A673 (cell line): ENCODE measurements at regions not wholly inside any gene's neighbourhood (a gene's known extent, or its start where the extent isn't known, plus 50 kb on each side); places are given as distances from the start of the nearest gene placed in this dataset.

ENCODE experiments used
- BruUV-seq: library from RNA; stranded (reverse); fragments of 400-500 nt; replicated peaks from 2 replicates; lab custom pipeline; 2021; lab: Mats Ljungman, UMichigan
- CTCF ChIA-PET: fragments of 300-600 bp; sonication (Branson Sonifier 250); formaldehyde crosslinking; loops from one replicate; lab custom pipeline; 2022; ENCODE audit warnings: antibody characterized with exemption; lab: Charles Lee
- POLR2A ChIA-PET: fragments of 300-600 bp; sonication (Branson Sonifier 250); formaldehyde crosslinking; loops from one replicate; lab custom pipeline; 2022; ENCODE audit warnings: antibody characterized with exemption; ENCODE audit not compliant: low non-redundant PET; lab: Charles Lee
- DNase-seq: peaks from one replicate; pipeline ENCODE4 v3.0.0-alpha.2; 2015; ENCODE audit warnings: low spot score
- H3K27ac ChIP-seq: fragments of 200-600 bp; sonication (generic); 2 replicates; pipeline ENCODE4 v1.5.1; 2016; ENCODE audit warnings: mixed run types, low read depth, mild to moderate bottlenecking, mixed read lengths, antibody characterized with exemption, low read length; ENCODE audit not compliant: poor library complexity, severe bottlenecking
- H3K27me3 ChIP-seq: fragments of 200-600 bp; sonication (generic); replicated peaks from 2 replicates; pipeline ENCODE4 v1.6.1; 2017; ENCODE audit warnings: mixed run types, low read depth, mild to moderate bottlenecking, mixed read lengths, antibody characterized with exemption, low read length; ENCODE audit not compliant: insufficient read depth, poor library complexity
- H3K36me3 ChIP-seq: fragments of 200-600 bp; sonication (generic); 2 replicates; pipeline ENCODE4 v1.6.1; 2016; ENCODE audit warnings: mixed run types, mild to moderate bottlenecking, mixed read lengths, antibody characterized with exemption, low read length; ENCODE audit not compliant: insufficient read depth, poor library complexity, severe bottlenecking
- H3K4me1 ChIP-seq: fragments of 200-600 bp; sonication (generic); 2 replicates; pipeline ENCODE4 v1.6.1; 2017; ENCODE audit warnings: mixed run types, mild to moderate bottlenecking, mixed read lengths, antibody characterized with exemption, low read length; ENCODE audit not compliant: insufficient read depth, poor library complexity, severe bottlenecking
- H3K4me3 ChIP-seq: fragments of 200-600 bp; sonication (generic); 2 replicates; pipeline ENCODE4 v1.5.1; 2016; ENCODE audit warnings: low read depth, mixed run types, mild to moderate bottlenecking, mixed read lengths, low read length; ENCODE audit not compliant: poor library complexity, severe bottlenecking
- H3K9me3 ChIP-seq: fragments of 200-600 bp; sonication (generic); 2 replicates; pipeline ENCODE4 v1.6.1; 2016; ENCODE audit warnings: mixed run types, low read depth, mild to moderate bottlenecking, mixed read lengths, antibody characterized with exemption, low read length; ENCODE audit not compliant: poor library complexity, severe bottlenecking
- CTCF ChIP-seq: fragments of 300-800, 200-600 bp; sonication (generic); conservative IDR thresholded peaks from 2 replicates; pipeline ENCODE4 v1.5.1; 2017; ENCODE audit warnings: low read depth, mild to moderate bottlenecking, antibody characterized with exemption, low read length, moderate library complexity, mixed read lengths
- EZH2 ChIP-seq: fragments of 200-600 bp; sonication (generic); IDR thresholded peaks from 2 replicates; pipeline ENCODE4 v1.6.1; 2017; ENCODE audit warnings: borderline replicate concordance, low read depth, mild to moderate bottlenecking, mixed read lengths, antibody characterized with exemption, low read length; ENCODE audit not compliant: poor library complexity, severe bottlenecking
- intact Hi-C: fragments of 100-400 bp; cut with micrococcal nuclease; formaldehyde crosslinking; loops from one replicate; pipeline ENCODE4 v1.10.0; 2022; ENCODE audit not compliant: unreplicated experiment

- Histone ChIP-seq H3K27me3 (no peaks in the 10 kb centered on the region), H3K27ac (no peak overlapping the region), H3K4me1 (no peaks in the 10 kb centered on the region), H3K36me3 (no peaks in the 10 kb centered on the region), H3K9me3 (no peaks in the 10 kb centered on the region), H3K4me3 (no peak overlapping the region)
- CTCF ChIA-PET, result no interaction called here
- POLR2A ChIA-PET, result no interaction called here
- no TSS peak for BruUV-seq
- intact Hi-C loops, result no loop called here
- TF ChIP-seq CTCF, result no peak
- no peak for TF ChIP-seq EZH2
- no peak for DNase-seq
Observed at GRCh38 chr12:90170740-90171139, 462.1 kb upstream of the ATP2B1 start.

GRCh38 chr12:90167518-90168208, 459.0 kb upstream of the ATP2B1 start:
- DNase-seq, result no peak
- Histone ChIP-seq H3K27me3 (no peaks in the 10 kb centered on the region), H3K9me3 (no peaks in the 10 kb centered on the region), H3K27ac (no peak overlapping the region), H3K4me3 (no peak overlapping the region), H3K4me1 (no peaks in the 10 kb centered on the region), H3K36me3 (no peaks in the 10 kb centered on the region)
- TF ChIP-seq EZH2 (no peak), CTCF (no peak)
- ChIA-PET POLR2A (no interaction called here), CTCF (interaction anchor here (0.6 kb wide), 1 partner anchor 275 kb away, joined by 5 read pairs; no protein-coding TSS in a partner anchor)
- BruUV-seq, result no TSS peak
- intact Hi-C loops, result no loop called here

- intact Hi-C loops, result no loop called here
- CTCF ChIA-PET, result no interaction called here
- POLR2A ChIA-PET, result no interaction called here
Observed at GRCh38 chr12:90166671-90167070, 458.0 kb upstream of the ATP2B1 start.

More at GRCh38 chr12:90166671-90167070, 458.0 kb upstream of the ATP2B1 start:
- DNase-seq, result no peak
- BruUV-seq, result no TSS peak
- Histone ChIP-seq H3K9me3 (no peaks in the 10 kb centered on the region), H3K4me1 (no peaks in the 10 kb centered on the region), H3K27ac (no peak overlapping the region), H3K36me3 (no peaks in the 10 kb centered on the region), H3K4me3 (no peak overlapping the region), H3K27me3 (no peaks in the 10 kb centered on the region)
- TF ChIP-seq EZH2 (no peak), CTCF (no peak)
